Mesendoderm (in vitro differentiated cells): ENCODE measurements at regions not wholly inside any gene's neighbourhood (a gene's known extent, or its start where the extent isn't known, plus 50 kb on each side); places are given as distances from the start of the nearest gene placed in this dataset.

Experiments
- DNase-seq: peaks from one replicate; pipeline ENCODE4 v3.0.0; 2013
- H2AK5ac ChIP-seq: 2 replicates; pipeline ENCODE4 v1.6.1; 2013; ENCODE audit warnings: low read length, inconsistent platforms
- H2BK120ac ChIP-seq: 2 replicates; pipeline ENCODE4 v1.6.1; 2013; ENCODE audit warnings: low read depth, mild to moderate bottlenecking, low read length, moderate library complexity, mixed read lengths
- H2BK15ac ChIP-seq: replicated peaks from 2 replicates; pipeline ENCODE4 v1.6.1; 2013; ENCODE audit warnings: low read depth, mild to moderate bottlenecking, moderate library complexity
- H2BK5ac ChIP-seq: 2 replicates; pipeline ENCODE4 v1.6.1; 2013; ENCODE audit warnings: low read length, inconsistent platforms
- H3K18ac ChIP-seq: 2 replicates; pipeline ENCODE4 v1.6.1; 2013; ENCODE audit warnings: mild to moderate bottlenecking, low read length, mixed read lengths
- H3K23ac ChIP-seq: one replicate; pipeline ENCODE4 v1.6.1; 2013; ENCODE audit warnings: low read length
- H3K27ac ChIP-seq: 2 replicates; pipeline ENCODE4 v1.5.1; 2013; ENCODE audit warnings: low read depth, mild to moderate bottlenecking, inconsistent platforms, low read length, moderate library complexity
- H3K27me3 ChIP-seq: 2 replicates; pipeline ENCODE4 v1.6.1; 2013; ENCODE audit warnings: low read length, control low read depth, mild to moderate bottlenecking, inconsistent platforms; ENCODE audit not compliant: insufficient read depth, poor library complexity
- H3K36me3 ChIP-seq: 2 replicates; pipeline ENCODE4 v1.6.1; 2013; ENCODE audit warnings: low read length, inconsistent platforms; ENCODE audit not compliant: control insufficient read depth, insufficient read depth
- H3K4ac ChIP-seq: one replicate; pipeline ENCODE4 v1.6.1; 2013; ENCODE audit warnings: low read depth, mild to moderate bottlenecking, low read length, moderate library complexity
- H3K4me1 ChIP-seq: 2 replicates; pipeline ENCODE4 v1.6.1; 2013; ENCODE audit warnings: low read depth, low read length, inconsistent platforms; ENCODE audit not compliant: control insufficient read depth
- H3K4me2 ChIP-seq: 2 replicates; pipeline ENCODE4 v1.6.1; 2013; ENCODE audit warnings: low read length
- H3K4me3 ChIP-seq: 2 replicates; pipeline ENCODE4 v1.5.1; 2013; ENCODE audit warnings: mild to moderate bottlenecking, low read length
- H3K56ac ChIP-seq: one replicate; pipeline ENCODE4 v1.6.1; 2013; ENCODE audit warnings: low read length
- H3K79me1 ChIP-seq: 2 replicates; pipeline ENCODE4 v1.6.1; 2013; ENCODE audit warnings: low read length, inconsistent platforms
- H3K79me2 ChIP-seq: 2 replicates; pipeline ENCODE4 v1.6.1; 2013; ENCODE audit warnings: mild to moderate bottlenecking, low read length; ENCODE audit not compliant: control insufficient read depth, insufficient read depth
- H3K9ac ChIP-seq: 2 replicates; pipeline ENCODE4 v1.6.1; 2013; ENCODE audit warnings: low read length, inconsistent platforms
- H4K5ac ChIP-seq: one replicate; pipeline ENCODE4 v1.6.1; 2013; ENCODE audit warnings: low read length
- H4K8ac ChIP-seq: one replicate; pipeline ENCODE4 v1.6.1; 2013; ENCODE audit warnings: low read depth, mild to moderate bottlenecking, control low read depth, low read length, moderate library complexity
- WGBS: extraction: QIAGEN DNeasy Blood & Tissue Kit; methylation state at CpG from one replicate; pipeline ENCODE4 v1.1.7; 2013; ENCODE audit warnings: low lambda C conversion rate, missing lambda C conversion rate; ENCODE audit not compliant: insufficient coverage; ENCODE audit errors: extremely low coverage; 5-methylcytosine and 5-hydroxymethylcytosine counted together

GRCh38 chr22:47356511-47357011 is 594.1 kb downstream of the TBC1D22A start:
- Histone ChIP-seq H3K27ac (no peak overlapping the region), H3K4ac (no peak overlapping the region), H2BK15ac (no peak overlapping the region), H2BK5ac (no peak overlapping the region), H3K4me1 (no peaks in the 10 kb centered on the region), H2BK120ac (no peak overlapping the region), H3K18ac (no peak overlapping the region), H3K79me2 (no peaks in the 10 kb centered on the region), H3K36me3 (no peaks in the 10 kb centered on the region), H3K9ac (no peak overlapping the region), H4K8ac (no peak overlapping the region), H3K79me1 (no peaks in the 10 kb centered on the region), H3K4me3 (no peak overlapping the region), H4K5ac (no peak overlapping the region), H3K23ac (no peak overlapping the region), H3K27me3 (no peaks in the 10 kb centered on the region), H3K4me2 (no peak overlapping the region), H2AK5ac (no peak overlapping the region), H3K56ac (no peak overlapping the region)
- no CpG with 5 or more reads among the region's 5 CpGs for WGBS
- DNase-seq: no peak

- DNase-seq: no peak
- H3K27ac ChIP-seq: no peak overlapping the region
- no peaks in the 10 kb centered on the region for H3K79me1 ChIP-seq
- H3K27me3 ChIP-seq: no peaks in the 10 kb centered on the region
- no peak overlapping the region for H3K9ac ChIP-seq
- no peak overlapping the region for H3K23ac ChIP-seq
- H3K36me3 ChIP-seq: no peaks in the 10 kb centered on the region
- no peak overlapping the region for H3K18ac ChIP-seq
- H3K4me3 ChIP-seq: no peak overlapping the region
- no peak overlapping the region for H2BK120ac ChIP-seq
- H3K4ac ChIP-seq: no peak overlapping the region
- H2AK5ac ChIP-seq: no peak overlapping the region
- no peak overlapping the region for H3K56ac ChIP-seq
- WGBS: no CpG with 5 or more reads among the region's 13 CpGs
- no peaks in the 10 kb centered on the region for H3K79me2 ChIP-seq
- no peak overlapping the region for H4K8ac ChIP-seq
- H3K4me2 ChIP-seq: no peak overlapping the region
- H3K4me1 ChIP-seq: no peaks in the 10 kb centered on the region
- H2BK15ac ChIP-seq: no peak overlapping the region
- H4K5ac ChIP-seq: no peak overlapping the region
- no peak overlapping the region for H2BK5ac ChIP-seq
Observed at GRCh38 chr22:47355776-47356510, 593.5 kb downstream of the TBC1D22A start.

- no peaks in the 10 kb centered on the region for H3K79me1 ChIP-seq
- no peak overlapping the region for H3K4ac ChIP-seq
- H3K18ac ChIP-seq: no peak overlapping the region
- WGBS: no CpG with 5 or more reads among the region's 4 CpGs
- H2BK5ac ChIP-seq: no peak overlapping the region
- H2BK120ac ChIP-seq: no peak overlapping the region
- H3K4me2 ChIP-seq: no peak overlapping the region
- H3K79me2 ChIP-seq: no peaks in the 10 kb centered on the region
- no peaks in the 10 kb centered on the region for H3K4me1 ChIP-seq
- H3K27me3 ChIP-seq: no peaks in the 10 kb centered on the region
- H2BK15ac ChIP-seq: no peak overlapping the region
- no peak overlapping the region for H3K9ac ChIP-seq
- DNase-seq: no peak
- no peak overlapping the region for H2AK5ac ChIP-seq
- H3K27ac ChIP-seq: no peak overlapping the region
- no peak overlapping the region for H3K56ac ChIP-seq
- no peak overlapping the region for H4K8ac ChIP-seq
- H3K4me3 ChIP-seq: no peak overlapping the region
- no peak overlapping the region for H4K5ac ChIP-seq
- H3K36me3 ChIP-seq: no peaks in the 10 kb centered on the region
- no peak overlapping the region for H3K23ac ChIP-seq
Observed at GRCh38 chr22:47355388-47355725, 592.9 kb downstream of the TBC1D22A start.

DNA sequence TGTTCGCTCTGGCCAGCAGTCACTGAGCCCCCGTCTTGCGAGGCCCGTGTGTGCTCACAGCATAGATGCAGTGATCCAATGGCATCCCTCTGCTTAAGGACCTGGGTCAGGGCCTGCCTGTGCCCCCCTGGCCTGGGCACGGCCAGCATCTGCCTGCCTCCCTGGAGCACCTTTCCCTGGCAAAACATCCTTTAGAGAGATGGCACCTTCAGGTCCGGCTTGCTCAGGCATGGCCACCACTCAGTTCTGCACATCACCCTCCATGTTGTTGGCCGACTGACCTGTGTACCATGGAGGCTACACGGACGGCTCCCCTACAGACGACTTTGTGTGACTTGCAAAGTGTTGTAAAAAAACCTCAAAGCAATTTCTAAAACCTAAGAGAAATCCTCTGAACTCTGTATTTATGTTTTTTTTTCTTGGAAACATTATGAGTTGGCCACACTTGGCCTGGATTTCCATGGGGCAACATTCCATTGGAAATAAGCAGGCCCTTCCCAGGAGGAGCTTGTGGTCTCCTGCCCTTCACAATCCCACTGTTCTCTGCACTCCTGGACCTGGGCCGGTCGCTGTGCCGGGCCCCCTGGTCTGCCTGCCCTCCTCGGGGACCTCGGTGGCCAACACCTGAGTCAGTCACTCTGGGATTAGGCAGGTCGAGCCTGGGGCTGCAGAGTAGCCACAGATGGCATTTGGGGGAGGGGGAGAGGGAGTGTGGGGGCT is 592.4 kb downstream of the TBC1D22A start:
- Histone ChIP-seq H3K56ac (no peak overlapping the region), H2AK5ac (no peak overlapping the region), H3K4me3 (no peak overlapping the region), H3K27ac (no peak overlapping the region), H2BK5ac (no peak overlapping the region), H3K23ac (no peak overlapping the region), H3K36me3 (no peaks in the 10 kb centered on the region), H2BK120ac (no peak overlapping the region), H4K5ac (no peak overlapping the region), H3K9ac (no peak overlapping the region), H3K4me1 (no peaks in the 10 kb centered on the region), H3K79me2 (no peaks in the 10 kb centered on the region), H4K8ac (no peak overlapping the region), H3K79me1 (no peaks in the 10 kb centered on the region), H3K18ac (no peak overlapping the region), H3K4me2 (no peak overlapping the region), H3K27me3 (no peaks in the 10 kb centered on the region), H2BK15ac (no peak overlapping the region), H3K4ac (no peak overlapping the region)
- no CpG with 5 or more reads among the region's 16 CpGs for WGBS
- no peak for DNase-seq

GRCh38 chr22:47352920-47353700 is 590.7 kb downstream of the TBC1D22A start:
- Histone ChIP-seq H3K27me3 (no peaks in the 10 kb centered on the region), H3K18ac (no peak overlapping the region), H3K27ac (no peak overlapping the region), H4K5ac (no peak overlapping the region), H3K36me3 (no peaks in the 10 kb centered on the region), H3K4me3 (no peak overlapping the region), H3K4me1 (no peaks in the 10 kb centered on the region), H2AK5ac (no peak overlapping the region), H3K79me1 (no peaks in the 10 kb centered on the region), H3K56ac (no peak overlapping the region), H3K9ac (no peak overlapping the region), H3K4me2 (no peak overlapping the region), H3K79me2 (no peaks in the 10 kb centered on the region), H3K23ac (no peak overlapping the region), H2BK5ac (no peak overlapping the region), H2BK15ac (no peak overlapping the region), H3K4ac (no peak overlapping the region), H4K8ac (no peak overlapping the region), H2BK120ac (no peak overlapping the region)
- no peak for DNase-seq
- WGBS: no CpG with 5 or more reads among the region's 18 CpGs
